A549 (cell line): ENCODE measurements at regions not wholly inside any gene's neighbourhood (a gene's known extent, or its start where the extent isn't known, plus 50 kb on each side); places are given as distances from the start of the nearest gene placed in this dataset.

Source experiments
- ATAC-seq, 2 experiments: fragments of 200-7000 bp in 1 of 2; fragments of >200 bp in 1 of 2; cut with Nextera tagmentation in 1 of 2; cut with Tn5 transposase in 1 of 2; 3 replicates each; pipeline versions ENCODE4 v1.8.0 to v1.9.1; 2018 to 2020; ENCODE audit warnings: mild to moderate bottlenecking in 1 of 2, moderate library complexity in 1 of 2
- CTCF ChIA-PET: fragments of 300-600 bp; sonication (Branson Sonifier 250); formaldehyde crosslinking; extraction: SDS; loops from one replicate; lab custom pipeline; 2021; ENCODE audit warnings: antibody characterized with exemption, inconsistent platforms; lab: Yijun Ruan, JAX
- POLR2A ChIA-PET: fragments of 350-600 bp; formaldehyde crosslinking; extraction: SDS; loops from one replicate; lab custom pipeline; 2021; ENCODE audit warnings: antibody characterized with exemption, inconsistent platforms; lab: Yijun Ruan, JAX
- DNase-seq, 2 experiments: peaks; one replicate each; pipeline versions ENCODE4 v3.0.0 to v3.0.0-alpha.2; 2011 to 2016; ENCODE audit warnings: low read depth in 1 of 2, low spot score in 1 of 2
- FAIRE-seq: peaks from 2 replicates; lab custom pipeline; 2011; peaks lifted over from hg19 to GRCh38; lab: Jason Lieb, UNC
- H3K27ac ChIP-seq, 2 experiments: fragments of >200 bp; sonication (Bioruptor Twin); formaldehyde crosslinking; 3 replicates each; pipeline ENCODE4 v1.5.1; 2016 to 2017
- H3K4me1 ChIP-seq: fragments of >200 bp; sonication (Bioruptor Twin); formaldehyde crosslinking; 3 replicates; pipeline ENCODE4 v1.6.1; 2016
- H3K4me2 ChIP-seq: fragments of >200 bp; sonication (Bioruptor Twin); formaldehyde crosslinking; 3 replicates; pipeline ENCODE4 v1.6.1; 2016
- H3K4me3 ChIP-seq: fragments of >200 bp; sonication (Bioruptor Twin); formaldehyde crosslinking; 3 replicates; pipeline ENCODE4 v1.5.1; 2016
- H3K9me3 ChIP-seq: fragments of >200 bp; sonication (Bioruptor Twin); formaldehyde crosslinking; 3 replicates; pipeline ENCODE4 v1.6.1; 2016
- BHLHE40 ChIP-seq: IDR thresholded peaks from 2 replicates; pipeline ENCODE4 v1.6.1; 2012; ENCODE audit warnings: low read depth, low read length, inconsistent platforms
- CBX8 ChIP-seq: fragments of 200-600 bp; sonication (generic); IDR thresholded peaks from 2 replicates; pipeline ENCODE4 v1.6.1; 2016
- CHD2 ChIP-seq: fragments of 150-350 bp; IDR thresholded peaks from 2 replicates; pipeline ENCODE4 v1.6.1; 2014; ENCODE audit warnings: low read length; ENCODE audit not compliant: partially characterized antibody
- CHD4 ChIP-seq: fragments of 200-600 bp; sonication (generic); IDR thresholded peaks from 2 replicates; pipeline ENCODE4 v1.6.1; 2016; ENCODE audit warnings: antibody characterized with exemption, mild to moderate bottlenecking, borderline replicate concordance
- CTCF ChIP-seq: fragments of >200 bp; sonication (Bioruptor Twin); formaldehyde crosslinking; IDR thresholded peaks from 3 replicates; pipeline ENCODE4 v1.5.1; 2016
- EHF ChIP-seq: fragments of 250-450 bp; sonication (Bioruptor Pico); IDR thresholded peaks from 2 replicates; pipeline ENCODE4 v1.5.0; 2020; ENCODE audit warnings: mild to moderate bottlenecking
- ELK1 ChIP-seq: fragments of 150-350 bp; IDR thresholded peaks from 2 replicates; pipeline ENCODE4 v1.6.1; 2014; ENCODE audit warnings: low read depth, mild to moderate bottlenecking, low read length
- EP300 ChIP-seq, 2 experiments: fragments of >200 bp; sonication (Bioruptor Twin); formaldehyde crosslinking; IDR thresholded peaks; 2 replicates in 1 of 2; 3 replicates in 1 of 2; pipeline ENCODE4 v1.6.1; 2016 to 2017
- FOSL2 ChIP-seq, 2 experiments: fragments of 450-650 bp in 1 of 2; fragments of >200 bp in 1 of 2; sonication (Bioruptor Twin) in 1 of 2; formaldehyde crosslinking; IDR thresholded peaks; 2 replicates each; pipeline versions ENCODE4 v1.5.0 to v1.6.1; 2016 to 2020; ENCODE audit warnings: mild to moderate bottlenecking in 1 of 2, moderate library complexity in 1 of 2
- FOXS1 ChIP-seq: fragments of 250-450 bp; sonication (Bioruptor Pico); IDR thresholded peaks from 2 replicates; pipeline ENCODE4 v1.5.0; 2020; ENCODE audit warnings: mild to moderate bottlenecking, moderate library complexity
- HDAC2 ChIP-seq: fragments of 200-600 bp; sonication (generic); IDR thresholded peaks from 2 replicates; pipeline ENCODE4 v1.6.1; 2016
- MAFK ChIP-seq: fragments of 450-650 bp; IDR thresholded peaks from 2 replicates; pipeline ENCODE4 v1.6.1; 2014; ENCODE audit not compliant: partially characterized antibody
- MAX ChIP-seq: IDR thresholded peaks from 2 replicates; pipeline ENCODE4 v1.6.1; 2012
- MAZ ChIP-seq: fragments of 150-350 bp; IDR thresholded peaks from 2 replicates; pipeline ENCODE4 v1.6.1; 2014; ENCODE audit warnings: antibody characterized with exemption, low read depth, low read length, borderline replicate concordance
- MYC ChIP-seq: IDR thresholded peaks from 2 replicates; pipeline ENCODE4 v1.6.1; 2012; ENCODE audit warnings: mild to moderate bottlenecking, inconsistent platforms, low read length, improper control_type of control experiment, borderline replicate concordance
- NFE2L2 ChIP-seq: fragments of 150-350 bp; conservative IDR thresholded peaks from 2 replicates; pipeline ENCODE4 v1.6.1; 2014; ENCODE audit warnings: low read length
- PBX3 ChIP-seq: IDR thresholded peaks from 2 replicates; pipeline ENCODE4 v1.6.1; 2012
- PHF8 ChIP-seq: fragments of 200-600 bp; sonication (generic); IDR thresholded peaks from 2 replicates; pipeline ENCODE4 v1.6.1; 2016; ENCODE audit warnings: low read depth, mild to moderate bottlenecking, antibody characterized with exemption, moderate library complexity, borderline replicate concordance
- POLR2A ChIP-seq: IDR thresholded peaks from 2 replicates; pipeline ENCODE4 v1.6.1; 2012; ENCODE audit warnings: mild to moderate bottlenecking, low read length
- TP53 ChIP-seq: fragments of 250-450 bp; sonication (Bioruptor Pico); IDR thresholded peaks from 2 replicates; pipeline ENCODE4 v1.5.0; 2021; ENCODE audit warnings: mild to moderate bottlenecking, moderate library complexity
- ZFP36 ChIP-seq: fragments of 450-650 bp; IDR thresholded peaks from 2 replicates; pipeline ENCODE4 v1.6.1; 2014; ENCODE audit warnings: borderline replicate concordance; ENCODE audit not compliant: partially characterized antibody
- ZNF302 ChIP-seq: fragments of 250-450 bp; sonication (Bioruptor Pico); IDR thresholded peaks from 2 replicates; pipeline ENCODE4 v1.9.0; 2021; ENCODE audit warnings: inconsistent platforms, mild to moderate bottlenecking, moderate library complexity
- ZSCAN20 ChIP-seq: fragments of 250-450 bp; sonication (Bioruptor Pico); IDR thresholded peaks from 2 replicates; pipeline ENCODE4 v1.8.0; 2022; ENCODE audit warnings: mild to moderate bottlenecking, moderate library complexity
- WGBS: methylation state at CpG from one replicate; pipeline ENCODE4 v1.1.6; 2017; ENCODE audit errors: missing lambda C conversion rate; 5-methylcytosine and 5-hydroxymethylcytosine counted together

- DNase-seq, result no peak
- 29% methylated on average over 2 of the region's 2 CpGs for WGBS
- FAIRE-seq, result no peak
- CTCF ChIA-PET, result interaction anchor here (0.7 kb wide), 1 partner anchor 522 kb away, joined by 3 read pairs; no protein-coding TSS in a partner anchor
- Histone ChIP-seq H3K4me2 (no peak overlapping the region), H3K9me3 (no peaks in the 10 kb centered on the region), H3K27ac (no peak overlapping the region), H3K4me1 (no peaks in the 10 kb centered on the region), H3K4me3 (no peak overlapping the region)
- POLR2A ChIA-PET, result no interaction called here
- no peak for ATAC-seq
- TF ChIP-seq CHD2 (no peak), CTCF (no peak), FOSL2 (IDR thresholded peaks at IDR 0.05) (no peak), FOSL2 (CRISPR knock-in tag; IDR thresholded peaks at IDR 0.05) (no peak), HDAC2 (no peak), CBX8 (no peak), ELK1 (no peak), POLR2A (no peak), MYC (no peak), MAZ (no peak), TP53 (CRISPR knock-in tag) (no peak), PBX3 (no peak), ZNF302 (no peak), MAX (no peak)
Observed at GRCh38 chr4:178823673-178824295, 1381.5 kb upstream of the AGA start.

GRCh38 chr4:178836865-178837264, 1394.6 kb upstream of the AGA start:
- no peaks in the 10 kb centered on the region for H3K4me1 ChIP-seq
- ChIA-PET CTCF (no interaction called here), POLR2A (no interaction called here)
- DNase-seq (no peak), ATAC-seq (no peak), FAIRE-seq (no peak)
- H3K9me3 ChIP-seq, result no peaks in the 10 kb centered on the region
- no peak overlapping the region for H3K4me2 ChIP-seq
- no peak overlapping the region for H3K4me3 ChIP-seq
- TF ChIP-seq EHF (CRISPR knock-in tag) (no peak), MAFK (peak; percentile 31)
- WGBS, result 23% methylated on average over 1 of the region's 1 CpG
- H3K27ac ChIP-seq, result no peak overlapping the region

- Histone ChIP-seq H3K4me1 (no peaks in the 10 kb centered on the region), H3K9me3 (no peaks in the 10 kb centered on the region), H3K4me2 (no peak overlapping the region), H3K27ac (no peak overlapping the region), H3K4me3 (no peak overlapping the region)
- WGBS, result 29% methylated on average over 2 of the region's 2 CpGs
- CTCF ChIA-PET, result no interaction called here
- DNase-seq (no peak), FAIRE-seq (no peak), ATAC-seq (no peak)
- POLR2A ChIA-PET, result no interaction called here
- TF ChIP-seq CBX8, result no peak
- no peak for TF ChIP-seq NFE2L2
- TF ChIP-seq PHF8, result no peak
- no peak for TF ChIP-seq FOSL2 (IDR thresholded peaks at IDR 0.05)
- TF ChIP-seq FOSL2 (CRISPR knock-in tag; IDR thresholded peaks at IDR 0.05), result no peak
- TF ChIP-seq HDAC2, result no peak
- TF ChIP-seq FOXS1 (CRISPR knock-in tag), result no peak
- TF ChIP-seq ZFP36, result no peak
- no peak for TF ChIP-seq EP300 (IDR thresholded peaks at IDR 0.05)
- no peak for TF ChIP-seq MYC
- no peak for TF ChIP-seq ZNF302
- TF ChIP-seq MAFK, result no peak
- no peak for TF ChIP-seq CHD4
- no peak for TF ChIP-seq POLR2A
- TF ChIP-seq ZSCAN20 (CRISPR knock-in tag), result no peak
- TF ChIP-seq MAX, result no peak
- TF ChIP-seq BHLHE40, result no peak
Observed at GRCh38 chr4:178838776-178839175, 1396.5 kb upstream of the AGA start.
